ENCODE measurements at regions not wholly inside any gene's neighbourhood (a gene's known extent, or its start where the extent isn't known, plus 50 kb on each side); places are given as distances from the start of the nearest gene placed in this dataset.

- TF ChIP-seq, protein P1, sequence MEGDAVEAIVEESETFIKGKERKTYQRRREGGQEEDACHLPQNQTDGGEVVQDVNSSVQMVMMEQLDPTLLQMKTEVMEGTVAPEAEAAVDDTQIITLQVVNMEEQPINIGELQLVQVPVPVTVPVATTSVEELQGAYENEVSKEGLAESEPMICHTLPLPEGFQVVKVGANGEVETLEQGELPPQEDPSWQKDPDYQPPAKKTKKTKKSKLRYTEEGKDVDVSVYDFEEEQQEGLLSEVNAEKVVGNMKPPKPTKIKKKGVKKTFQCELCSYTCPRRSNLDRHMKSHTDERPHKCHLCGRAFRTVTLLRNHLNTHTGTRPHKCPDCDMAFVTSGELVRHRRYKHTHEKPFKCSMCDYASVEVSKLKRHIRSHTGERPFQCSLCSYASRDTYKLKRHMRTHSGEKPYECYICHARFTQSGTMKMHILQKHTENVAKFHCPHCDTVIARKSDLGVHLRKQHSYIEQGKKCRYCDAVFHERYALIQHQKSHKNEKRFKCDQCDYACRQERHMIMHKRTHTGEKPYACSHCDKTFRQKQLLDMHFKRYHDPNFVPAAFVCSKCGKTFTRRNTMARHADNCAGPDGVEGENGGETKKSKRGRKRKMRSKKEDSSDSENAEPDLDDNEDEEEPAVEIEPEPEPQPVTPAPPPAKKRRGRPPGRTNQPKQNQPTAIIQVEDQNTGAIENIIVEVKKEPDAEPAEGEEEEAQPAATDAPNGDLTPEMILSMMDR (IDR thresholded peaks at IDR 0.05) = no peak
- no peak for TF ChIP-seq EP300 (IDR thresholded peaks at IDR 0.05)
Observed at GRCh38 chr1:95575291-95575690, 341.3 kb downstream of the RWDD3 start.
